Activated CD8-positive, alpha-beta memory T cell treated with anti-CD3 and anti-CD28 coated beads, Interleukin-2, amount 10 ng/mL, durations not matched to agents 7 days and 5 days (primary cell): ENCODE measurements at regions not wholly inside any gene's neighbourhood (a gene's known extent, or its start where the extent isn't known, plus 50 kb on each side); places are given as distances from the start of the nearest gene placed in this dataset.

Experiments
- ATAC-seq: fragments of 150-1000 bp; cut with Tn5 transposase; one replicate; pipeline ENCODE4 v1.10.0; 2021; ENCODE audit warnings: moderate library complexity
- CTCF ChIA-PET: fragments of 350-600 bp; sonication (Branson Sonifier 250); formaldehyde crosslinking; loops from one replicate; lab custom pipeline; 2021; ENCODE audit warnings: antibody characterized with exemption; lab: Charles Lee
- DNase-seq: peaks from one replicate; pipeline ENCODE4 v3.0.0-alpha.2; 2020
- H3K27ac Mint-ChIP-seq: one replicate; pipeline ENCODE4 v1.8.0; 2021; ENCODE audit warnings: mild to moderate bottlenecking, mixed read lengths
- H3K27me3 Mint-ChIP-seq: one replicate; pipeline ENCODE4 v1.8.0; 2021; ENCODE audit warnings: mixed read lengths
- H3K36me3 Mint-ChIP-seq: one replicate; pipeline ENCODE4 v1.8.0; 2021; ENCODE audit warnings: mild to moderate bottlenecking, mixed read lengths
- H3K4me1 Mint-ChIP-seq: one replicate; pipeline ENCODE4 v1.8.0; 2021; ENCODE audit warnings: mixed read lengths
- H3K4me3 Mint-ChIP-seq: one replicate; pipeline ENCODE4 v1.8.0; 2021; ENCODE audit warnings: mild to moderate bottlenecking, moderate library complexity, mixed read lengths
- H3K9me3 Mint-ChIP-seq: one replicate; pipeline ENCODE4 v1.8.0; 2022; ENCODE audit warnings: low read depth, mixed read lengths

DNA sequence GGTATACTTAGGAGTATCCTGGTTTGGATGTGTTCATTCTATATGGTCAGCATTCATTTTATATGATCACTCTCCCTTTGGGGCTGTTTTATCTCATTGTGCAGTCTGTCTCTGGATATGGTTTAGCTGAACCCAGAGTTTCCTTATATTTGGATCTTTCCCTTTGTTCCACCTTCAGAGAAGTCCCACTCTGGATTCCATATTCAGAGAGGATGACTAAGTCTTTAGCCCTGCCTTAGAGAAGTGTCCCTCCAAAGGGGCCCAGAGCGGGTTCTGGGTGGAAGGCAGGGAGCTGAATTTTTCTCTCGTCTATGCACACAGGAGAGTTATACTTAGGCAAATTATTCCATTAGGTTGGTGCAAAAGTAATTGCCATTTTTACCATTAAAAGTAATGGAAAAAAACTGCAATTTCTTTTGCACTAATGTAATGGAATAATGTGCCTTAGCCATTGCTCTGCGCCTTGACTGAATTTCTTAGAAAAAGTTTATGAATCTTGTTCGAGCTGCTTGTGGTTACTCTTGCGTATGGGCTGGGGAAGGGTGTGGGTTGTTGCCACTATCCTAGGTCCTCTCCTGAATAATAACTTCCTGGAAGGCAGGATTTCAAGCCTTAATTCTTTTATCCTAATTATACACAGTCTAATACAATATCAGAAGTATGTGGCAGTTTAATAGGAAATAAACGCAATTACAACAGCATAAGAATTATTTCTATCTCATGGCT lies 74.2 kb upstream of the MTPN start:
- CTCF ChIA-PET, result no interaction called here
- DNase-seq (no peak), ATAC-seq (no peak)
- H3K4me3 Mint-ChIP-seq, result no peak overlapping the region
- no peaks in the 10 kb centered on the region for H3K27me3 Mint-ChIP-seq
- no peak overlapping the region for H3K27ac Mint-ChIP-seq
- H3K4me1 Mint-ChIP-seq, result no peaks in the 10 kb centered on the region
- no peaks in the 10 kb centered on the region for H3K36me3 Mint-ChIP-seq
- H3K9me3 Mint-ChIP-seq, result no peaks in the 10 kb centered on the region

DNA sequence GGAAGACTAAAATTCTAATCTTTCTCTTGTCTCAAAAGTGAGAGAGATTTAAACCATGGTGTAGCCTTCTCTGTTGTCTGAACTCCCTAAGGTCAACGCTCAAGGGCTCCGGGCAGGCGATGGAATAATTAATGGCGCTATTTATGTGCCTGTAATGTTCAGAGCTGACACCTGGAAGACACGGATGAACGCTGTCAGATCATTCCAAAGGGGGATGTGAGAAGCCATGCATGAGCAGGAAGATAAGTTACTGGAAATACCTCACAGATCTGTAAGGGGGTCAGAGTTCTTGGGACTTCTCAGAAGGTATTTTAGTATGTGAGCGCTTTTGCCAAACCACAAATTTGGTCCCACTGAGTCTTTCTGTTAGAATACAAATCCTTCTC lies 73.3 kb upstream of the MTPN start:
- CTCF ChIA-PET, result no interaction called here
- no peak overlapping the region for H3K4me3 Mint-ChIP-seq
- H3K27ac Mint-ChIP-seq, result no peak overlapping the region
- H3K36me3 Mint-ChIP-seq, result no peaks in the 10 kb centered on the region
- DNase-seq (no peak), ATAC-seq (no peak)
- no peaks in the 10 kb centered on the region for H3K27me3 Mint-ChIP-seq
- no peaks in the 10 kb centered on the region for H3K9me3 Mint-ChIP-seq
- H3K4me1 Mint-ChIP-seq, result no peaks in the 10 kb centered on the region

DNA sequence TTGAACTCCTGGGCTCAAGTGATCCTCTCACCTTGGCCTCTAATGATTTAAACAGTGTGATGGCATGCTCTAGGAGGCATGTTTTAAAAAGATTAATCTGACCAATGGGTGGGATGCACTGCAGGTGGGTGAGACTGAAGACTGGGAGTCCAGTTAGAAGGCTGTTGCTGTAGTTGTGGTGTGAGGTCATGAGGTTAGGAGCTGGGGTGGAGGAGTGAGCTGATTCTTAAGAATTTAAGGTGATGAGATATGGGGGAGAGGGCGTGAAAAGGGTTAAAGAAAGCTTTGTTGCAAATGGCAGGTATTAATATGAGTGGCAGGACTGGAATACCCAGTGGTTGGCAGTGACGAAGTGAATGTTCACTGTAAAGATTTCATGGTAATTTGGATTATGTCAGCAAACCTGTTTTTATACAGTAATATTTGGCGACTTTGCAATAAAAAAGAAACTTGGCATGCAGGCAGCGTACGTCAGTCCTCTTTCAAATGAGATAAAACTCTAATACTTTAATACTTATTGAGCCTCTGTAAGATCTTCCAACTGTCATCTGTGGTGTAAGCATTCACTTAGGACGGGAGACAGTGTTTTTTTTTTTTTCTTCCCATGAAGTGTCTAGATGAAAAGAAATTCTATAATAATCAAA lies 72.8 kb upstream of the MTPN start:
- Mint-ChIP-seq H3K9me3 (no peaks in the 10 kb centered on the region), H3K36me3 (no peaks in the 10 kb centered on the region), H3K4me1 (no peaks in the 10 kb centered on the region), H3K27ac (no peak overlapping the region), H3K4me3 (no peak overlapping the region), H3K27me3 (no peaks in the 10 kb centered on the region)
- no peak for DNase-seq
- CTCF ChIA-PET, result no interaction called here
- no peak for ATAC-seq

DNA sequence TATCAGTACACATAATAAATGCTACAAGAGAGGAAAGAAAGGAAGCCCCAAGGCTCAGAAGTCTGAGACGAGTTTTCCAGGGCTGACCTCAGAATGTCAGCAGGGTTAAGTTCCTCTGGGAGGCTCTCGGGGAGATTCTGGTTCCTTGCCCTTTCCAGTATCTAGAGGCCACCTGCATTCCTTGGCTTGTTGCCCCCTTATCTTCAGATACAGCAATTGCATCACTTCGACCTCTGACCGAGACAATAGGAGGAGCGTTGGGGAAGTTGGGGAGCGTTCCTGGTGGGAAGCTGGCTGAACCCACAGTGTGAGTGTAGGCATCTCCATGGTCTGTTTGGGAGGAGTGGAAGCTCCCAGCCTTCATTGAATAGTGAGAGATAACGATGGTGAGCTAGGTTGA lies 72.0 kb upstream of the MTPN start:
- no peaks in the 10 kb centered on the region for H3K36me3 Mint-ChIP-seq
- H3K27ac Mint-ChIP-seq, result no peak overlapping the region
- no peaks in the 10 kb centered on the region for H3K27me3 Mint-ChIP-seq
- CTCF ChIA-PET, result no interaction called here
- H3K9me3 Mint-ChIP-seq, result no peaks in the 10 kb centered on the region
- DNase-seq (no peak), ATAC-seq (no peak)
- H3K4me1 Mint-ChIP-seq, result no peaks in the 10 kb centered on the region
- no peak overlapping the region for H3K4me3 Mint-ChIP-seq

DNA sequence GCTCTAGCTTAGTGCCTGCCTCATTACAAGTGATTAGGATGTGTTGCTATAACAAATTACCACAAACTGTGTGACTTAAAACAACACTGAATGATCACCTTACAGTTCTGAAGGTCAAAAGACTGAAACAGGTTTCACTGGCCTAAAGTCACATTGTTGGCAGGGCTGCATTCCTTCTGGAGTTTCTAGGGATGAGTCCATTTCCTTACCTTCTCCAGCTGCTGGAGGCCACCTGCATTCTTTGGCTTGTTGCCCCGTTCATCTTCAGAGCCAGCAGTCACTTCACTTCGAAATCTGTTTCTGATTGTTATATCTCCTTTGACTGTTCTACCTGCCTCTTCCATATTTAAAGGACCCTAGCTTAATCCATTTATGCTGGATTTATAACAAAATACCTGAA lies 69.4 kb upstream of the MTPN start:
- Mint-ChIP-seq H3K27ac (no peak overlapping the region), H3K36me3 (no peaks in the 10 kb centered on the region), H3K4me3 (no peak overlapping the region), H3K4me1 (no peaks in the 10 kb centered on the region), H3K27me3 (no peaks in the 10 kb centered on the region), H3K9me3 (no peaks in the 10 kb centered on the region)
- DNase-seq, result no peak
- ATAC-seq, result no peak
- CTCF ChIA-PET, result no interaction called here

DNA sequence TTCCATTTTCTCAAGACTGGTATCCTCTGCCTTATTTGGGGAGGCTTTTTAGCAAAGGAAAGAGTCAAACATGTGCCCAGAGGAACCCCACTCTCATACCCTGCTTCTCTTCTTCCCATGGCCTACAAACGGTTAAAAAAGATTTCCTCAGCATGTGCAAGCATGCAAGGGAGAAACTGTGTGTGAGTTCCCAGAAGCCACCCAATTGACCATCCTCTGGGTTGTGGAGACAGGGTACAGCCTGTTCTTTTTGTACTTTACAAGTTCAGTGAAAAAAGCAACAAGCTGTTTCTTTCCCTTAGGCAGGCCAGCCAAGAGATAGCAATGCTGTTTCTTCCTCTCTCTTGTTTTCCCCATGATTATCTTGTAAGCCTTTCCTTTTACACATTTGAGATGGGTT lies 68.8 kb upstream of the MTPN start:
- Mint-ChIP-seq H3K36me3 (no peaks in the 10 kb centered on the region), H3K27me3 (no peaks in the 10 kb centered on the region), H3K27ac (no peak overlapping the region), H3K4me3 (no peak overlapping the region), H3K9me3 (no peaks in the 10 kb centered on the region), H3K4me1 (no peaks in the 10 kb centered on the region)
- ATAC-seq (no peak), DNase-seq (no peak)
- CTCF ChIA-PET, result no interaction called here

DNA sequence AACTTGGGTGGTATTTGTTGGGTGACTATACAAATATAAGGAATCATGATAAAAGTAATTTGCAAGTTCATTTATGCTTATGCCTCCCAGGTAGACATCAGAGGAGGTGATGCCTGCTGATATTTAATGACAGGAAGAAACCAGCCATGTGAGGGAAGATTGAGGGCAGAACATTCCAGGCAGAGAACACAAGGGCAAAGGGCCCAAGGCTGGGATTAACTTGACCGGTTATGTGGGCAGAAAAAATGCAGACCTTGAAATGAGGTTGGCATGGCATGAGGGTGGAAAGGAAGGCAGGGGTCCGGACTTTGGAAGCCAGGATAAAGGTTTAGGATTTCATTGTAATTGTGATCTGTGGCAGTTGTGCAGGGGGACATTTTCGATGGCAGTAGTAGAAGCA lies 68.0 kb upstream of the MTPN start:
- Mint-ChIP-seq H3K9me3 (no peaks in the 10 kb centered on the region), H3K4me1 (no peaks in the 10 kb centered on the region), H3K27ac (no peak overlapping the region), H3K36me3 (no peaks in the 10 kb centered on the region), H3K27me3 (no peaks in the 10 kb centered on the region), H3K4me3 (no peak overlapping the region)
- CTCF ChIA-PET, result no interaction called here
- DNase-seq (no peak), ATAC-seq (no peak)

DNA sequence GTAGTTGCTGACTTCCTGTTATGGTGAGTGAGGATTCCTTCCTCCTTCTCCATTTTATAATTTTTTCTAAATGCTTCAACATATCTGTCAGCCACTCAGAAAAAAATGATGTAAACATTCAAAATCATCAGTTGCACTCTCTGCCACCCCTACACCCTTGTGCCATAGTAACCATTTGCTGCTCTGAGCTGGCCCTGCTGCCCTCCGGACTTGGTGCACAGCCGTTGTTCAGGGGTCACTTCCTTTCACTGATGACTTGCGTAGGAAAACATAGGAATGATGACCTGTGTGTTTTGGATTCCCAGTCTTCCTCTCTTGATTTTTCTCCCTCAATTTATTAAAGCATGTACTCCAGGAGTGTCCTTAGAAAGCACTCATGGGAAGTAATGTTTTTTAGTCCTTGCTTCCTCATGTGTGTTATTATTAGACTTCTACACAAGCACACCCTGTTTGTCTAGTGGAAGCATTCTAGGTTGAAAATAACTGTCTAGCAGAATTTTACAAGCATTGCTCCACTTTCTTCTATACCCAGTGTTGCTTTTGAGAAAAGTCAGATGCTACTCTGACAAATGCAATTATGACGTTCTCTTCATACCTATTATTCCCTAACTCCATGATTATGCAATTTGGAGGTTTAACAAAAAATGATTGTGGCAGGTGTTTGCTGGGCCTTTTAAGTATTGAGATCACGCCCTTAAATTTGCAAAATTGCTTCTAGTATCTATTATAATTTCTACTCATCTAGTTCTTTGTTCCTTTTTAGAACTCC lies 62.6 kb upstream of the MTPN start:
- Mint-ChIP-seq H3K4me1 (no peaks in the 10 kb centered on the region), H3K27me3 (no peaks in the 10 kb centered on the region), H3K27ac (no peak overlapping the region), H3K36me3 (no peaks in the 10 kb centered on the region), H3K9me3 (no peaks in the 10 kb centered on the region), H3K4me3 (no peak overlapping the region)
- DNase-seq (no peak), ATAC-seq (no peak)
- CTCF ChIA-PET, result no interaction called here

DNA sequence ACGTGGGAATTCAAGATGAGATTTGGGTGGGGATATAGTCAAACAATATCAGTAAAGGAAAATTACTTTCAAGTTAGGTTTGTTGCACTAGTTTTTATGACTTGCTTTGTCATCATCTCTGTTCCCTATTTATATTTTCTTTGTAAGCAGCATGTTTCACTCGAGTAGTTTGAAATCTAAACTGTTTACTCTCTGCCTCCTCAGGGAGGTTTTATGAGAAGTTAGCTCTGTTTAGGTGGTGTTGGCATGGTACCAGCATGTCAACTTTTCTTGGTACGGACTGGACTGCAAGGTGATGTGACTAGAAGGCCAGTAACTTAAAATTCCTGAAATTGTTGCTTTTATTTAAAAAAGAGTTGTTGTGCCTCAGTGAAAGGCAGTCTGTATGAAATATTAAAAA lies 59.2 kb upstream of the MTPN start:
- Mint-ChIP-seq H3K27me3 (no peaks in the 10 kb centered on the region), H3K36me3 (no peaks in the 10 kb centered on the region), H3K4me3 (no peak overlapping the region), H3K27ac (no peak overlapping the region), H3K9me3 (no peaks in the 10 kb centered on the region), H3K4me1 (peaks cover 19% of the 10 kb centered on the region)
- CTCF ChIA-PET, result no interaction called here
- DNase-seq (no peak), ATAC-seq (no peak)

DNA sequence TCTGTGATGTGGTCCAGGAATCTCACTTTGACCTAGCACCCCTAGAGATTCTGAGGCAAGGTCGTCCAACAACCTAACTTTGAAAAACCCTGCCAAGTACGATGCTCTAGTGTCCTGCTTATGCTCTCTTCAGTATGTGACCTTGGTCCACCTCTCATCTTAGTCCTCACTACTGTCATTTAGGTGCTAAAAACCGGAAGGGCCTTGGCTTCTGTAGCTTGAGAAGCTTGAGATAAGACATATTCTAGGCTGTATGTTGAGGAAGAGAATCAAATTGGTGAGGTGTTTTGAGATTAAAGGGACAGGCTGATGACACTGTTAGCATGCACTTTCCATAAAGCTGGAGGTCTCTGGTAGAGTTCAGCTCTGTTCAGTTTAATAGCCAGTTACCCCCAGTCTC lies 57.0 kb upstream of the MTPN start:
- ATAC-seq (no peak), DNase-seq (no peak)
- Mint-ChIP-seq H3K4me3 (no peak overlapping the region), H3K36me3 (peaks cover 2% of the 10 kb centered on the region), H3K27ac (no peak overlapping the region), H3K27me3 (peaks cover 2% of the 10 kb centered on the region), H3K4me1 (peaks cover 26% of the 10 kb centered on the region), H3K9me3 (no peaks in the 10 kb centered on the region)
- CTCF ChIA-PET, result interaction anchor here (0.7 kb wide), 1 partner anchor 283 kb away, joined by 4 read pairs; no protein-coding TSS in a partner anchor

DNA sequence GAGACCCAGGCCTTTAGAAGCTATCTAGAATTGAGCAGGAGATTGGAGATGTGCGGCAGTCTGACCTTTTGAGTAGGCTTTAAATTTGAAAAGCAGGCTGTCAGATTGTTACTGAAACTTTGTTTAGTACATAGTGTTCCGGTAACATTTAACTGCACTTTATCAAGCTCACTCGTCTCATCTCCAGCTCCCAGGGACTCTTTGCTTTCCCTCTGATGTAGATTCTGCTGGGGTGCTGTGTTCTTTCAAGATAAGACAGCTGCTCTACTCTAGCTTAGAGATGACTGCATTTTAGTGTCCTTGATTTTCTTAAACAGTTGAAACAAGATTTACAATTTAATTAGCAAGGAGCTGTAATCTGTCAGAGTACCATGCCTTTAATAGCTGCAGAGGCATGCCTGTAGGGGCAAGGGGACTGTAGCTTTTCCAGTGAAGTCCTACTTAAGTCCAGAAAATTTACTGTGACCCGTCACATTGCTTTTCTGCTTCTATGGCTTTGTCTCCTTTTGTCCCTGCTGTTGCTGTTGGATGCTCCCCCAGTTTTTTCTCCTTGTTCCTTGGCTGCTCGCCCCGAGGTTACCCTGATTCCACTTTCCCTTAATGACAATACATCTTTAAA lies 56.4 kb upstream of the MTPN start:
- ATAC-seq (no peak), DNase-seq (no peak)

DNA sequence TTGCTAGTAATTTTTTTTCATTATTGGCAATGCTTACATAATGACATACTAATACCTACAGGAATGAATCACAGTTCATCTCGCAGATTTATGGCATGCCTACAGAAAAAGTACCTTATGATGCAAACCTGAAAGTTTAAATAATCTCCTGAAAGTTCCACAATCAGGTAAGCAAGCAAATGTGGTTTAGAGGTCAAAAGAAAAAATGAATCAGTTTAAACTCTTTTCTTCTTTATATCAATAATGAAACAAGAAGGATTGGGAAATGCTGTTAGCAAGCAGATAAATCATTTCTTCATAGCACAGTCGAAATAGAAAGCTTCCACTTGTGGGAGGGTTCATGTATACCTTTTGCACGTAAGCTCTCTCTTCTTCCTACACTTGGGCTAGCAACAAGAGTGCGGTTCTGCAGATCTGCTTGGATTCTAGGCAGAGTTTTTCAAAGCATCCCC lies 53.7 kb upstream of the MTPN start:
- DNase-seq (no peak), ATAC-seq (peak; percentile 57)
- H3K4me1 Mint-ChIP-seq, result peaks cover 26% of the 10 kb centered on the region
- peaks cover 2% of the 10 kb centered on the region for H3K27me3 Mint-ChIP-seq
- no peak overlapping the region for H3K4me3 Mint-ChIP-seq
- H3K36me3 Mint-ChIP-seq, result peaks cover 2% of the 10 kb centered on the region
- CTCF ChIA-PET, result interaction anchor here (1.1 kb wide), 1 partner anchor 13 kb away, joined by 3 read pairs; no protein-coding TSS in a partner anchor
- H3K27ac Mint-ChIP-seq, result no peak overlapping the region
- no peaks in the 10 kb centered on the region for H3K9me3 Mint-ChIP-seq

More for the DNA sequence above, 56.4 kb upstream of the MTPN start:
- Mint-ChIP-seq H3K9me3 (no peaks in the 10 kb centered on the region), H3K27ac (no peak overlapping the region), H3K27me3 (peaks cover 2% of the 10 kb centered on the region), H3K36me3 (peaks cover 2% of the 10 kb centered on the region), H3K4me1 (peaks cover 26% of the 10 kb centered on the region), H3K4me3 (no peak overlapping the region)
- CTCF ChIA-PET, result no interaction called here

DNA sequence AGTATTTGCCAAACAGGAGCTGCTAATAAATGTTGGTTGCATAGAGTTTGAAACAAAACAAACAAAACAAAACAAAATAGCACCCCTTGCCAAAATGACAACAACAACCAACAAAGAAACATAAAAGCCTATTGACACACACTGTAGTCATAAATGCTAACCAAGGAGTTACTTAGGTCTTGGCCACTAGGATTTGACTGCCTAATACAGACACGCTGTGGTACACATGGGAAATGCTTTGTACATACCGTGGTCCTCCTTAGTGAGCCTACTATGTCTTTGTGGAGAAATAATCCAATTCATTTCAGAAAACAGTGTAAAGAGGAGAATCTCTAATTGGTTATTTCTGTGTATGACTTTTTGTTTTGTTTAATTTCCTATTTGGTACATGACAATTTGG lies 53.2 kb upstream of the MTPN start:
- no peak overlapping the region for H3K27ac Mint-ChIP-seq
- ATAC-seq, result no peak
- H3K27me3 Mint-ChIP-seq, result peaks cover 2% of the 10 kb centered on the region
- H3K36me3 Mint-ChIP-seq, result peaks cover 2% of the 10 kb centered on the region
- no peaks in the 10 kb centered on the region for H3K9me3 Mint-ChIP-seq
- peaks cover 26% of the 10 kb centered on the region for H3K4me1 Mint-ChIP-seq
- H3K4me3 Mint-ChIP-seq, result no peak overlapping the region
- CTCF ChIA-PET, result interaction anchor here (0.7 to 1.1 kb wide), 2 partner anchors 13 to 22 kb away, joined by 3 to 4 read pairs; no protein-coding TSS in a partner anchor
- DNase-seq, result no peak
